ENCODE measurements at regions not wholly inside any gene's neighbourhood (a gene's known extent, or its start where the extent isn't known, plus 50 kb on each side); places are given as distances from the start of the nearest gene placed in this dataset.

DNA sequence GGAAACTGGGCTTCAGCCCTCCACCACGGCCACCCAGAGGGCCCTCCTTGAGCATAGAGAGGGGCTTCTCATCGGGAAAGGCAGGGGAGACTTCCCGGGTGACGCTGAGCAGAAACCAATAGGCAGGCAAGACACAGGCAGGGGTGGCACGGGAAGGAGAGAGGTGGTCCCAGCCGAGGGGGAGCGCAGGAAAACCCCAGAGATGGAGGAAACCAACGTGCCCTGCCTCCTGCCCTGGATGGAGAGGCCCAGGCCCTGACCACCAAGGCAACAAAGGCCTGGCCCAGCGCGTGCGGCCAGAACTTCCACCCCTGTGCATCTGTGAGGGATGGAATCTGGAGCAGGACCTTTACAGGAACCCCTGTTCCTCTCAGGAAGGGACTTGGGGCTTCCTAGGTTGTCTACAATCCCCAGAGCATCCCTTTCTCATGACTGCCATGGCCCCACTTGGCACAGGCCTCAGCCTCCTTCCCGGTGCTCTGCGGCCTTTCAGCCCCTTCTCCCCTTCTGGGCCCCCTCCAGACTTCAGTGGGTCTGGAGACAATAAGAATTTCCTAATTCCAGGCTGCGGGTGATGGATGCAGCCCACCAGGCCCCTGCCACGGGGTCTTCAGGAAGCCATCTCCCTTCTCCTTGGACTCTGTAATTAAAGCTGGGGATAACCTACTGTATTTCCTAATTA, 137.0 kb upstream of the RET start:
- TF ChIP-seq ZNF622 (IDR thresholded peaks at IDR 0.05), result no peak
- TF ChIP-seq, protein P1, sequence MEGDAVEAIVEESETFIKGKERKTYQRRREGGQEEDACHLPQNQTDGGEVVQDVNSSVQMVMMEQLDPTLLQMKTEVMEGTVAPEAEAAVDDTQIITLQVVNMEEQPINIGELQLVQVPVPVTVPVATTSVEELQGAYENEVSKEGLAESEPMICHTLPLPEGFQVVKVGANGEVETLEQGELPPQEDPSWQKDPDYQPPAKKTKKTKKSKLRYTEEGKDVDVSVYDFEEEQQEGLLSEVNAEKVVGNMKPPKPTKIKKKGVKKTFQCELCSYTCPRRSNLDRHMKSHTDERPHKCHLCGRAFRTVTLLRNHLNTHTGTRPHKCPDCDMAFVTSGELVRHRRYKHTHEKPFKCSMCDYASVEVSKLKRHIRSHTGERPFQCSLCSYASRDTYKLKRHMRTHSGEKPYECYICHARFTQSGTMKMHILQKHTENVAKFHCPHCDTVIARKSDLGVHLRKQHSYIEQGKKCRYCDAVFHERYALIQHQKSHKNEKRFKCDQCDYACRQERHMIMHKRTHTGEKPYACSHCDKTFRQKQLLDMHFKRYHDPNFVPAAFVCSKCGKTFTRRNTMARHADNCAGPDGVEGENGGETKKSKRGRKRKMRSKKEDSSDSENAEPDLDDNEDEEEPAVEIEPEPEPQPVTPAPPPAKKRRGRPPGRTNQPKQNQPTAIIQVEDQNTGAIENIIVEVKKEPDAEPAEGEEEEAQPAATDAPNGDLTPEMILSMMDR (IDR thresholded peaks at IDR 0.05 in 2 of 3, conservative IDR thresholded peaks at IDR 0.05 in 1 of 3; ENCODE audit: control insufficient read depth in 2 of 3, extremely low read depth in 1 of 3, insufficient read depth in 1 of 3, low read depth in 3 of 3, low read length in 3 of 3), result no peak
- TF ChIP-seq, protein P2, sequence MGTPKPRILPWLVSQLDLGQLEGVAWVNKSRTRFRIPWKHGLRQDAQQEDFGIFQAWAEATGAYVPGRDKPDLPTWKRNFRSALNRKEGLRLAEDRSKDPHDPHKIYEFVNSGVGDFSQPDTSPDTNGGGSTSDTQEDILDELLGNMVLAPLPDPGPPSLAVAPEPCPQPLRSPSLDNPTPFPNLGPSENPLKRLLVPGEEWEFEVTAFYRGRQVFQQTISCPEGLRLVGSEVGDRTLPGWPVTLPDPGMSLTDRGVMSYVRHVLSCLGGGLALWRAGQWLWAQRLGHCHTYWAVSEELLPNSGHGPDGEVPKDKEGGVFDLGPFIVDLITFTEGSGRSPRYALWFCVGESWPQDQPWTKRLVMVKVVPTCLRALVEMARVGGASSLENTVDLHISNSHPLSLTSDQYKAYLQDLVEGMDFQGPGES (IDR thresholded peaks at IDR 0.05), result no peak
- TF ChIP-seq FOS (IDR thresholded peaks at IDR 0.05; ENCODE audit: borderline replicate concordance, extremely low read depth, insufficient read length), result no peak
- TF ChIP-seq, protein P3, sequence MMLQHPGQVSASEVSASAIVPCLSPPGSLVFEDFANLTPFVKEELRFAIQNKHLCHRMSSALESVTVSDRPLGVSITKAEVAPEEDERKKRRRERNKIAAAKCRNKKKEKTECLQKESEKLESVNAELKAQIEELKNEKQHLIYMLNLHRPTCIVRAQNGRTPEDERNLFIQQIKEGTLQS (IDR thresholded peaks at IDR 0.05; ENCODE audit: borderline replicate concordance, extremely low read depth, low read depth, low read length), result no peak
- TF ChIP-seq, protein P4, sequence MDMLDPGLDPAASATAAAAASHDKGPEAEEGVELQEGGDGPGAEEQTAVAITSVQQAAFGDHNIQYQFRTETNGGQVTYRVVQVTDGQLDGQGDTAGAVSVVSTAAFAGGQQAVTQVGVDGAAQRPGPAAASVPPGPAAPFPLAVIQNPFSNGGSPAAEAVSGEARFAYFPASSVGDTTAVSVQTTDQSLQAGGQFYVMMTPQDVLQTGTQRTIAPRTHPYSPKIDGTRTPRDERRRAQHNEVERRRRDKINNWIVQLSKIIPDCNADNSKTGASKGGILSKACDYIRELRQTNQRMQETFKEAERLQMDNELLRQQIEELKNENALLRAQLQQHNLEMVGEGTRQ (IDR thresholded peaks at IDR 0.05; ENCODE audit: borderline replicate concordance, low read depth, low read length), result no peak
- TF ChIP-seq, protein P5, sequence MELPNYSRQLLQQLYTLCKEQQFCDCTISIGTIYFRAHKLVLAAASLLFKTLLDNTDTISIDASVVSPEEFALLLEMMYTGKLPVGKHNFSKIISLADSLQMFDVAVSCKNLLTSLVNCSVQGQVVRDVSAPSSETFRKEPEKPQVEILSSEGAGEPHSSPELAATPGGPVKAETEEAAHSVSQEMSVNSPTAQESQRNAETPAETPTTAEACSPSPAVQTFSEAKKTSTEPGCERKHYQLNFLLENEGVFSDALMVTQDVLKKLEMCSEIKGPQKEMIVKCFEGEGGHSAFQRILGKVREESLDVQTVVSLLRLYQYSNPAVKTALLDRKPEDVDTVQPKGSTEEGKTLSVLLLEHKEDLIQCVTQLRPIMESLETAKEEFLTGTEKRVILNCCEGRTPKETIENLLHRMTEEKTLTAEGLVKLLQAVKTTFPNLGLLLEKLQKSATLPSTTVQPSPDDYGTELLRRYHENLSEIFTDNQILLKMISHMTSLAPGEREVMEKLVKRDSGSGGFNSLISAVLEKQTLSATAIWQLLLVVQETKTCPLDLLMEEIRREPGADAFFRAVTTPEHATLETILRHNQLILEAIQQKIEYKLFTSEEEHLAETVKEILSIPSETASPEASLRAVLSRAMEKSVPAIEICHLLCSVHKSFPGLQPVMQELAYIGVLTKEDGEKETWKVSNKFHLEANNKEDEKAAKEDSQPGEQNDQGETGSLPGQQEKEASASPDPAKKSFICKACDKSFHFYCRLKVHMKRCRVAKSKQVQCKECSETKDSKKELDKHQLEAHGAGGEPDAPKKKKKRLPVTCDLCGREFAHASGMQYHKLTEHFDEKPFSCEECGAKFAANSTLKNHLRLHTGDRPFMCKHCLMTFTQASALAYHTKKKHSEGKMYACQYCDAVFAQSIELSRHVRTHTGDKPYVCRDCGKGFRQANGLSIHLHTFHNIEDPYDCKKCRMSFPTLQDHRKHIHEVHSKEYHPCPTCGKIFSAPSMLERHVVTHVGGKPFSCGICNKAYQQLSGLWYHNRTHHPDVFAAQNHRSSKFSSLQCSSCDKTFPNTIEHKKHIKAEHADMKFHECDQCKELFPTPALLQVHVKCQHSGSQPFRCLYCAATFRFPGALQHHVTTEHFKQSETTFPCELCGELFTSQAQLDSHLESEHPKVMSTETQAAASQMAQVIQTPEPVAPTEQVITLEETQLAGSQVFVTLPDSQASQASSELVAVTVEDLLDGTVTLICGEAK (IDR thresholded peaks at IDR 0.05; ENCODE audit: borderline replicate concordance), result no peak

Data from GM12878 (cell line).